CD14-positive monocyte (primary cell): ENCODE measurements at regions not wholly inside any gene's neighbourhood (a gene's known extent, or its start where the extent isn't known, plus 50 kb on each side); places are given as distances from the start of the nearest gene placed in this dataset.

ENCODE experiments used
- DNase-seq, 3 donors: peaks; one replicate each; pipeline ENCODE4 v3.0.0-alpha.2; 2011 to 2022
- H2AFZ ChIP-seq: 2 replicates; pipeline ENCODE4 v1.6.0; 2012; ENCODE audit warnings: mild to moderate bottlenecking, low read depth, low read length, inconsistent platforms; ENCODE audit not compliant: insufficient read depth, poor library complexity, severe bottlenecking
- H3K27ac ChIP-seq, 2 donors: 1 replicate in 1 of 2; 2 replicates in 1 of 2; pipeline ENCODE4 v1.5.1; 2012 to 2013; ENCODE audit warnings: low read length in 2 of 2, control low read depth in 1 of 2, inconsistent platforms in 1 of 2, low read depth in 1 of 2, mild to moderate bottlenecking in 1 of 2
- H3K27me3 ChIP-seq, 2 donors: one replicate each; pipeline versions ENCODE4 v1.6.0 to v1.6.1; 2011 to 2013; ENCODE audit warnings: low read length in 2 of 2; ENCODE audit not compliant: control insufficient read depth in 2 of 2, insufficient read depth in 2 of 2
- H3K36me3 ChIP-seq, 2 donors: replicated peaks in 1 of 2; 1 replicate in 1 of 2; 2 replicates in 1 of 2; pipeline versions ENCODE4 v1.5.1 to v1.6.1; 2012 to 2013; ENCODE audit warnings: low read length in 2 of 2, control low read depth in 1 of 2, inconsistent platforms in 1 of 2, mild to moderate bottlenecking in 1 of 2; ENCODE audit not compliant: insufficient read depth in 2 of 2, control insufficient read depth in 1 of 2
- H3K4me1 ChIP-seq, 2 donors: 1 replicate in 1 of 2; 2 replicates in 1 of 2; pipeline versions ENCODE4 v1.5.1 to v1.6.1; 2012 to 2013; ENCODE audit warnings: low read length in 2 of 2, control low read depth in 1 of 2, inconsistent platforms in 1 of 2, mild to moderate bottlenecking in 1 of 2, moderate library complexity in 1 of 2; ENCODE audit not compliant: insufficient read depth in 2 of 2, control insufficient read depth in 1 of 2
- H3K4me2 ChIP-seq: replicated peaks from 2 replicates; pipeline ENCODE3; 2012; ENCODE audit warnings: low read length, moderate library complexity, mild to moderate bottlenecking; ENCODE audit not compliant: poor library complexity, severe bottlenecking; ENCODE audit errors: extremely low read depth
- H3K4me3 ChIP-seq, 3 experiments: fragments of 200-600 bp in 1 of 3; sonication (generic) in 1 of 3; replicated peaks in 1 of 3; 1 replicate in 2 of 3; 2 replicates in 1 of 3; pipeline ENCODE4 v1.5.1; 2011 to 2013; ENCODE audit warnings: low read length in 3 of 3, mild to moderate bottlenecking in 3 of 3, control low read depth in 2 of 3, low read depth in 2 of 3, inconsistent platforms in 1 of 3, moderate library complexity in 1 of 3
- H3K79me2 ChIP-seq: 2 replicates; pipeline ENCODE4 v1.6.0; 2012; ENCODE audit warnings: mild to moderate bottlenecking, control low read depth, inconsistent platforms, low read length, moderate library complexity; ENCODE audit not compliant: insufficient read depth
- H3K9ac ChIP-seq: 2 replicates; pipeline ENCODE4 v1.6.0; 2017; ENCODE audit warnings: low read length, mild to moderate bottlenecking; ENCODE audit not compliant: insufficient read depth, poor library complexity, severe bottlenecking
- H3K9me3 ChIP-seq, 2 donors: replicated peaks in 1 of 2; 1 replicate in 1 of 2; 2 replicates in 1 of 2; pipeline versions ENCODE4 v1.5.1 to v1.6.1; 2012 to 2013; ENCODE audit warnings: low read length in 2 of 2, control low read depth in 1 of 2; ENCODE audit not compliant: control insufficient read depth in 1 of 2, insufficient read depth in 1 of 2
- H4K20me1 ChIP-seq: 2 replicates; pipeline ENCODE4 v1.6.0; 2012; ENCODE audit warnings: mild to moderate bottlenecking, low read length, control low read depth, moderate library complexity; ENCODE audit not compliant: insufficient read depth
- H3K27ac Mint-ChIP-seq, 7 donors: one replicate each; pipeline ENCODE4 v1.8.0; 2020; ENCODE audit warnings: mild to moderate bottlenecking in 7 of 7, mixed read lengths in 7 of 7, moderate library complexity in 6 of 7, inconsistent platforms in 2 of 7
- H3K27me3 Mint-ChIP-seq, 3 donors: one replicate each; pipeline ENCODE4 v1.8.0; 2021 to 2022; ENCODE audit warnings: low read depth in 3 of 3, mild to moderate bottlenecking in 3 of 3, mixed read lengths in 3 of 3, moderate library complexity in 3 of 3, inconsistent platforms in 1 of 3
- H3K36me3 Mint-ChIP-seq, 2 donors: one replicate each; pipeline ENCODE4 v1.8.0; 2020; ENCODE audit warnings: mixed read lengths in 2 of 2, inconsistent platforms in 1 of 2, mild to moderate bottlenecking in 1 of 2
- H3K4me1 Mint-ChIP-seq: one replicate; pipeline ENCODE4 v1.8.0; 2020; ENCODE audit warnings: mild to moderate bottlenecking, mixed read lengths
- H3K4me3 Mint-ChIP-seq, 2 donors: one replicate each; pipeline ENCODE4 v1.8.0; 2020; ENCODE audit warnings: mild to moderate bottlenecking in 2 of 2, mixed read lengths in 2 of 2, moderate library complexity in 1 of 2
- H3K9me3 Mint-ChIP-seq, 7 donors: one replicate each; pipeline ENCODE4 v1.8.0; 2020 to 2022; ENCODE audit warnings: mixed read lengths in 7 of 7, mild to moderate bottlenecking in 6 of 7, moderate library complexity in 6 of 7, inconsistent platforms in 2 of 7
- CTCF ChIP-seq: fragments of 200-600 bp; IDR thresholded peaks from one replicate; pipeline ENCODE4 v1.8.0; 2022; ENCODE audit warnings: antibody characterized with exemption, mild to moderate bottlenecking
- WGBS: methylation state at CpG from one replicate; pipeline ENCODE4 v1.1.5; 2013; ENCODE audit warnings: missing lambda C conversion rate; ENCODE audit not compliant: insufficient coverage; 5-methylcytosine and 5-hydroxymethylcytosine counted together
- intact Hi-C, 2 donors: fragments of 100-400 bp; cut with micrococcal nuclease; formaldehyde crosslinking; loops; one replicate each; pipeline versions ENCODE4 v1.15.0 to v1.15.1; 2023

- Mint-ChIP-seq H3K9me3 (peaks cover 2 to 11% (median 5%) of the 10 kb centered on the region in 7 donors), H3K27me3 (peaks cover 0 to 2% (median 0%) of the 10 kb centered on the region in 3 donors), H3K27ac (no peak overlapping the region), H3K4me1 (peaks cover 2% of the 10 kb centered on the region), H3K36me3 (no peaks in the 10 kb centered on the region), H3K4me3 (no peak overlapping the region)
- Histone ChIP-seq H3K4me1 (peaks cover 0 to 3% of the 10 kb centered on the region in 2 donors), H3K4me2 (no peak overlapping the region), H3K27ac (no peak overlapping the region), H4K20me1 (no peaks in the 10 kb centered on the region), H3K79me2 (no peaks in the 10 kb centered on the region), H3K27me3 (no peaks in the 10 kb centered on the region), H2AFZ (no peak overlapping the region), H3K36me3 (no peaks in the 10 kb centered on the region), H3K9me3 (no peaks in the 10 kb centered on the region), H3K4me3 (no peak overlapping the region), H3K9ac (no peak overlapping the region)
- no peak for TF ChIP-seq CTCF
- intact Hi-C loops: no loop called here
- DNase-seq: no peak
- 95% methylated on average over 4 of the region's 14 CpGs for WGBS
These were observed 838.3 kb downstream of the NLGN4X start for GRCh38 chrX:5390376-5390775.

GRCh38 chrX:5388087-5388486, 840.6 kb downstream of the NLGN4X start:
- no peak for TF ChIP-seq CTCF
- Histone ChIP-seq H3K27ac (no peak overlapping the region), H3K79me2 (no peaks in the 10 kb centered on the region), H3K9ac (no peak overlapping the region), H3K4me2 (no peak overlapping the region), H3K4me1 (peaks cover 0 to 3% of the 10 kb centered on the region in 2 donors), H4K20me1 (no peaks in the 10 kb centered on the region), H3K27me3 (no peaks in the 10 kb centered on the region), H3K9me3 (no peaks in the 10 kb centered on the region), H2AFZ (no peak overlapping the region), H3K4me3 (no peak overlapping the region), H3K36me3 (no peaks in the 10 kb centered on the region)
- intact Hi-C loops: no loop called here
- H3K27me3 Mint-ChIP-seq: peaks cover 0 to 2% (median 0%) of the 10 kb centered on the region in 3 donors
- peak; percentile 5 to 39 (median 6) for DNase-seq
- H3K4me3 Mint-ChIP-seq: no peak overlapping the region
- peaks cover 2 to 8% (median 5%) of the 10 kb centered on the region in 7 donors for H3K9me3 Mint-ChIP-seq
- H3K4me1 Mint-ChIP-seq: peaks cover 2% of the 10 kb centered on the region
- peak overlapping the region in 1 of 7 donors; percentile 58 for H3K27ac Mint-ChIP-seq
- 40% methylated on average over 1 of the region's 6 CpGs for WGBS
- H3K36me3 Mint-ChIP-seq: no peaks in the 10 kb centered on the region
